Heart left ventricle (tissue), 13 donors: ENCODE measurements at regions not wholly inside any gene's neighbourhood (a gene's known extent, or its start where the extent isn't known, plus 50 kb on each side); places are given as distances from the start of the nearest gene placed in this dataset.

Source experiments
- POLR2A ChIP-seq, 2 donors: fragments of 450-650 bp; IDR thresholded peaks; one replicate each; pipeline ENCODE4 v1.6.1; 2017; ENCODE audit warnings: antibody characterized with exemption in 2 of 2, mild to moderate bottlenecking in 2 of 2, moderate library complexity in 2 of 2
- TF ChIP-seq, protein P1 (sequence below), 12 donors: fragments of 200-600 bp; sonication (generic) in 4 of 12; IDR thresholded peaks; one replicate each; pipeline versions ENCODE4 v1.5.0 to v1.8.0; 2018 to 2022; ENCODE audit warnings: antibody characterized with exemption in 12 of 12, mild to moderate bottlenecking in 5 of 12
- donor health status: ischemic (EF 13 %, LVEDD 7.1; RV severe dilation, severe dysfunction).
- donor health status: DM: no; HTN: yes; CAD: no.
- donor health status: DM: no; HTN: no; CAD: no.
- donor health status: ischemic (EF 25% LVEDD 6.9; RV normal size, moderate dysfunction).
- donor health status: ischemic (EF 25% LVEDD 5.7; RV mildly dilated, moderate dysfunction).
- donor health status: ischemic (EF 35%, LVEDD 5.7; RV mildly dilated, moderate dysfunction).
- donor health status: nonischemic (EF 11% LVEDD 7.7; RV severe dilation, severe dysfunction).
- donor health status: DM: yes; HTN: yes; CAD: no.
- donor health status: PGD.
- donor health status: ischemic (EF 29% LVEDD 5.4; RV normal size, mild dysfunction).
- donor health status: nonischemic (EF 23%, LVEDD 6.1; RV moderate dilation, normal function).

DNA sequence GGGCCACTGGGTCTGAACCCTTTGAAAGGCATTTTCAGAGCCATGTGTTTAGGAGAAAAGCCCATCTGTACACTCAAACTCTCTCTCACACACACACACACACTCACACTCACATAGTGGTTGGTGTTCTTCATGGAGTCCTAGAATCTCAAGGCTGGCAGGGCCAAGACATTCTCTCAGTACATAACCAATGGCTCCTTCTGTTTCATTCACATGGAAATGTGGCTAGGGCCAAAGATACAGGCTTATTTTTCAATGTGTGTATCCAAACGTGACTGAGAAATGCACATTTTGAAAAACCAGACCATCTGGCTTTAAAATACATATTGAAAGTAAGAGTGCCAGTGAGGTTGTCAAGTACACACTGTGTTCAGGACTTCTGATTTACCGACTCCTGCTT lies 59.0 kb upstream of the SALL1 start:
- no peak for TF ChIP-seq POLR2A (IDR thresholded peaks at IDR 0.05)
- TF ChIP-seq, protein P1, sequence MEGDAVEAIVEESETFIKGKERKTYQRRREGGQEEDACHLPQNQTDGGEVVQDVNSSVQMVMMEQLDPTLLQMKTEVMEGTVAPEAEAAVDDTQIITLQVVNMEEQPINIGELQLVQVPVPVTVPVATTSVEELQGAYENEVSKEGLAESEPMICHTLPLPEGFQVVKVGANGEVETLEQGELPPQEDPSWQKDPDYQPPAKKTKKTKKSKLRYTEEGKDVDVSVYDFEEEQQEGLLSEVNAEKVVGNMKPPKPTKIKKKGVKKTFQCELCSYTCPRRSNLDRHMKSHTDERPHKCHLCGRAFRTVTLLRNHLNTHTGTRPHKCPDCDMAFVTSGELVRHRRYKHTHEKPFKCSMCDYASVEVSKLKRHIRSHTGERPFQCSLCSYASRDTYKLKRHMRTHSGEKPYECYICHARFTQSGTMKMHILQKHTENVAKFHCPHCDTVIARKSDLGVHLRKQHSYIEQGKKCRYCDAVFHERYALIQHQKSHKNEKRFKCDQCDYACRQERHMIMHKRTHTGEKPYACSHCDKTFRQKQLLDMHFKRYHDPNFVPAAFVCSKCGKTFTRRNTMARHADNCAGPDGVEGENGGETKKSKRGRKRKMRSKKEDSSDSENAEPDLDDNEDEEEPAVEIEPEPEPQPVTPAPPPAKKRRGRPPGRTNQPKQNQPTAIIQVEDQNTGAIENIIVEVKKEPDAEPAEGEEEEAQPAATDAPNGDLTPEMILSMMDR (IDR thresholded peaks at IDR 0.05) = no peak
